Mucosa of rectum (tissue), 2 donors: ENCODE measurements at regions not wholly inside any gene's neighbourhood (a gene's known extent, or its start where the extent isn't known, plus 50 kb on each side); places are given as distances from the start of the nearest gene placed in this dataset.

Experiments used
- H3K27ac ChIP-seq, 2 donors: one replicate each; pipeline ENCODE4 v1.7.0; 2013; ENCODE audit warnings: inconsistent platforms in 2 of 2, low read depth in 2 of 2, low read length in 2 of 2
- H3K27me3 ChIP-seq, 2 donors: one replicate each; pipeline ENCODE4 v1.7.0; 2013; ENCODE audit warnings: low read length in 2 of 2; ENCODE audit not compliant: control insufficient read depth in 2 of 2, insufficient read depth in 2 of 2
- H3K36me3 ChIP-seq, 2 donors: one replicate each; pipeline ENCODE4 v1.7.0; 2013; ENCODE audit warnings: low read length in 2 of 2; ENCODE audit not compliant: control insufficient read depth in 2 of 2, insufficient read depth in 2 of 2
- H3K4me1 ChIP-seq, 2 donors: one replicate each; pipeline ENCODE4 v1.7.0; 2013; ENCODE audit warnings: low read length in 2 of 2, mild to moderate bottlenecking in 1 of 2; ENCODE audit not compliant: control insufficient read depth in 2 of 2, insufficient read depth in 2 of 2
- H3K4me3 ChIP-seq, 2 donors: one replicate each; pipeline ENCODE4 v1.7.0; 2013; ENCODE audit warnings: low read length in 2 of 2
- H3K9ac ChIP-seq, 2 donors: one replicate each; pipeline ENCODE4 v1.7.0; 2013; ENCODE audit warnings: low read length in 2 of 2, low read depth in 1 of 2, mild to moderate bottlenecking in 1 of 2
- H3K9me3 ChIP-seq, 2 donors: one replicate each; pipeline ENCODE4 v1.7.0; 2013; ENCODE audit warnings: low read length in 2 of 2; ENCODE audit not compliant: control insufficient read depth in 2 of 2
- donor health status: healthy.
- donor health status: Normal muscosa, but diverticular disease.

- H3K4me3 ChIP-seq: no peak overlapping the region
- no peak overlapping the region for H3K9ac ChIP-seq
- H3K36me3 ChIP-seq: no peaks in the 10 kb centered on the region
- H3K27ac ChIP-seq: no peak overlapping the region
- no peaks in the 10 kb centered on the region for H3K27me3 ChIP-seq
- no peaks in the 10 kb centered on the region for H3K4me1 ChIP-seq
- no peaks in the 10 kb centered on the region for H3K9me3 ChIP-seq
Observed at GRCh38 chr16:62989480-62989879, 953.2 kb upstream of the CDH8 start.

- Histone ChIP-seq H3K27me3 (no peaks in the 10 kb centered on the region), H3K4me1 (no peaks in the 10 kb centered on the region)
Observed at GRCh38 chr16:62985722-62986121, 949.5 kb upstream of the CDH8 start.

GRCh38 chr16:62978451-62978850 is 942.2 kb upstream of the CDH8 start:
- H3K4me1 ChIP-seq: no peaks in the 10 kb centered on the region
- H3K27ac ChIP-seq: no peak overlapping the region
- H3K27me3 ChIP-seq: no peaks in the 10 kb centered on the region
- no peaks in the 10 kb centered on the region for H3K36me3 ChIP-seq
- H3K4me3 ChIP-seq: no peak overlapping the region
- H3K9ac ChIP-seq: no peak overlapping the region
- no peaks in the 10 kb centered on the region for H3K9me3 ChIP-seq

More at GRCh38 chr16:62985722-62986121, 949.5 kb upstream of the CDH8 start:
- Histone ChIP-seq H3K9ac (no peak overlapping the region), H3K36me3 (no peaks in the 10 kb centered on the region), H3K4me3 (no peak overlapping the region), H3K27ac (no peak overlapping the region), H3K9me3 (no peaks in the 10 kb centered on the region)

- H3K27me3 ChIP-seq: no peaks in the 10 kb centered on the region
- no peak overlapping the region for H3K4me3 ChIP-seq
- H3K9me3 ChIP-seq: no peaks in the 10 kb centered on the region
- H3K4me1 ChIP-seq: no peaks in the 10 kb centered on the region
- H3K27ac ChIP-seq: no peak overlapping the region
- no peaks in the 10 kb centered on the region for H3K36me3 ChIP-seq
- H3K9ac ChIP-seq: no peak overlapping the region
Observed at GRCh38 chr16:62977876-62978275, 941.6 kb upstream of the CDH8 start.

- Histone ChIP-seq H3K27ac (no peak overlapping the region), H3K36me3 (no peaks in the 10 kb centered on the region), H3K4me1 (no peaks in the 10 kb centered on the region), H3K9me3 (no peaks in the 10 kb centered on the region), H3K9ac (no peak overlapping the region), H3K4me3 (no peak overlapping the region), H3K27me3 (no peaks in the 10 kb centered on the region)
Observed at GRCh38 chr16:62974424-62974823, 938.2 kb upstream of the CDH8 start.

GRCh38 chr16:62970851-62971250 is 934.6 kb upstream of the CDH8 start:
- no peak overlapping the region for H3K4me3 ChIP-seq
- no peaks in the 10 kb centered on the region for H3K9me3 ChIP-seq
- no peak overlapping the region for H3K9ac ChIP-seq
- H3K27me3 ChIP-seq: no peaks in the 10 kb centered on the region
- H3K27ac ChIP-seq: no peak overlapping the region
- no peaks in the 10 kb centered on the region for H3K4me1 ChIP-seq
- no peaks in the 10 kb centered on the region for H3K36me3 ChIP-seq

GRCh38 chr16:62969711-62970318 is 933.6 kb upstream of the CDH8 start:
- H3K9me3 ChIP-seq: no peaks in the 10 kb centered on the region
- H3K4me3 ChIP-seq: no peak overlapping the region
- H3K4me1 ChIP-seq: no peaks in the 10 kb centered on the region
- no peak overlapping the region for H3K27ac ChIP-seq
- H3K9ac ChIP-seq: no peak overlapping the region
- no peaks in the 10 kb centered on the region for H3K27me3 ChIP-seq
- H3K36me3 ChIP-seq: no peaks in the 10 kb centered on the region

- H3K4me1 ChIP-seq: no peaks in the 10 kb centered on the region
- H3K36me3 ChIP-seq: no peaks in the 10 kb centered on the region
- H3K9ac ChIP-seq: no peak overlapping the region
- no peaks in the 10 kb centered on the region for H3K9me3 ChIP-seq
- no peaks in the 10 kb centered on the region for H3K27me3 ChIP-seq
- no peak overlapping the region for H3K27ac ChIP-seq
- no peak overlapping the region for H3K4me3 ChIP-seq
Observed at GRCh38 chr16:62967611-62968010, 931.4 kb upstream of the CDH8 start.

- no peak overlapping the region for H3K27ac ChIP-seq
- H3K4me1 ChIP-seq: no peaks in the 10 kb centered on the region
- no peak overlapping the region for H3K4me3 ChIP-seq
- no peaks in the 10 kb centered on the region for H3K9me3 ChIP-seq
- H3K27me3 ChIP-seq: no peaks in the 10 kb centered on the region
- H3K36me3 ChIP-seq: no peaks in the 10 kb centered on the region
- H3K9ac ChIP-seq: no peak overlapping the region
Observed at GRCh38 chr16:62967163-62967562, 930.9 kb upstream of the CDH8 start.

GRCh38 chr16:62966626-62967025 is 930.4 kb upstream of the CDH8 start:
- no peaks in the 10 kb centered on the region for H3K27me3 ChIP-seq
- H3K9me3 ChIP-seq: no peaks in the 10 kb centered on the region
- no peak overlapping the region for H3K4me3 ChIP-seq

GRCh38 chr16:62965831-62966230 is 929.6 kb upstream of the CDH8 start:
- H3K4me1 ChIP-seq: no peaks in the 10 kb centered on the region
- no peak overlapping the region for H3K9ac ChIP-seq
- no peak overlapping the region for H3K4me3 ChIP-seq
- no peak overlapping the region for H3K27ac ChIP-seq
- H3K27me3 ChIP-seq: no peaks in the 10 kb centered on the region
- H3K36me3 ChIP-seq: no peaks in the 10 kb centered on the region
- no peaks in the 10 kb centered on the region for H3K9me3 ChIP-seq

More at GRCh38 chr16:62966626-62967025, 930.4 kb upstream of the CDH8 start:
- Histone ChIP-seq H3K4me1 (no peaks in the 10 kb centered on the region), H3K36me3 (no peaks in the 10 kb centered on the region), H3K9ac (no peak overlapping the region), H3K27ac (no peak overlapping the region)
